WI38 (cell line): ENCODE measurements at regions not wholly inside any gene's neighbourhood (a gene's known extent, or its start where the extent isn't known, plus 50 kb on each side); places are given as distances from the start of the nearest gene placed in this dataset.

Source experiments
- H3K4me3 ChIP-seq: 2 replicates; pipeline ENCODE4 v1.5.1; 2011; ENCODE audit warnings: low read depth, mild to moderate bottlenecking, control low read depth, low read length
- CTCF ChIP-seq: IDR thresholded peaks from 2 replicates; pipeline ENCODE4 v1.5.1; 2012; ENCODE audit warnings: low read depth, mild to moderate bottlenecking, control low read depth, low read length

GRCh38 chr10:91146146-91146545 is 74.3 kb upstream of the PCGF5 start:
- H3K4me3 ChIP-seq, result no peak overlapping the region
- no peak for TF ChIP-seq CTCF

DNA sequence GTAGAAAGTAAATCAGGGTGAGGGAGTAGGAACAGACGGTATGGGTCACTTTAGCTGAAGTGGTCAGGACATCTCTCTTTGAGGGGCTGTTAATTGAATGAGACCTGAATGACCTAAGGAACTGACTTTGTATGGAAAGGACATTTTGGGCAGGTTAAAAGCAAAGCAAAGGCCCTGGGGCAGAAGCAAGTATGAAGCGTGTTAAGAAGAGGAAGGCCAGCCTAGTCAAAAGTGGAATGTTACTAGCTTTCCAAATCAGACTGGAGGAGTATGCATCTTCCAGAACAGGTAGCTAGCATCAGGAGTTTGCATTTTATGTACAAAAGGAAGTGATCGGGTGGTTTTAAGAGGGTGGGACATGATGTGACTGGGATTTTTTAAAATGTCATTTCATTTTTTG is 70.9 kb upstream of the PCGF5 start:
- no peak overlapping the region for H3K4me3 ChIP-seq
- no peak for TF ChIP-seq CTCF

DNA sequence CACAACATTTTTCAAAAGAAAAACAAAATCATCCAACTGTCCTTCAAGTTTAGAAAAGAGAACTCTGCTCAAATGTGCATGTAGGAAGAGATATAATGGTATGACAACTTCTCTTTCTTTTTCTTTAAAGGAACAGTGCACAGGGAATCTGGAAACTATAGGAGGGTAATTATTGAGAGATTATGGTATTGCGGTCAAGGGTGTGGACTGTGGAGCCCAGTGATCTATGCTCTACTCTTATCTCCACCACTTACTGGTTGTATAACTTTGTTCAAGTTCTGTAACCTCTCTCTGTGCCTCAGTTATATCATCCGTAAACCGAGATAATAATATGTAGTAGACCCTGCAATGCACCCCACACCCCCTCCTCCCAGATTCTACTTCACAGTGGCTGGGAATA is 69.8 kb upstream of the PCGF5 start:
- TF ChIP-seq CTCF, result no peak

DNA sequence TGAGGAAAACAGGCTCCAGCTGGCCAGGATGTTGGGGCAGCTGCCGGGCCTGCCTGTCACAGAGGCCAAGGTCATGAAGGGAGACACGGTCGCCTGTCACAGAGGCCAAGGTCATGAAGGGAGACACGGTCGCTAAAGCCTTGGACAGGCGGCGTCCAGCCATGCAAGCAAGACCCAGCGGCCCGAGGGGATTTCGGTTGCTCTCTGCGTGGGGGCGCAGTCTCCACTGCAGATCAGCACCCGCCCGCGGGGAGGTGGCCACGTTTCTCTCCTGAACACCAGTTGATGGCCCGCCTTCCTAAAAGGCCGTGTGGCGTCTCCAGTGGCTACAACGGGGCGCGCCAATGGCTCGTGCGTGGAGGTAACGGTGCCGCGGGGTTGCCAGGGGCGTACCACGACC is 67.0 kb upstream of the PCGF5 start:
- no peak for TF ChIP-seq CTCF
- no peak overlapping the region for H3K4me3 ChIP-seq

More for the DNA sequence above, 69.8 kb upstream of the PCGF5 start:
- H3K4me3 ChIP-seq, result no peak overlapping the region

DNA sequence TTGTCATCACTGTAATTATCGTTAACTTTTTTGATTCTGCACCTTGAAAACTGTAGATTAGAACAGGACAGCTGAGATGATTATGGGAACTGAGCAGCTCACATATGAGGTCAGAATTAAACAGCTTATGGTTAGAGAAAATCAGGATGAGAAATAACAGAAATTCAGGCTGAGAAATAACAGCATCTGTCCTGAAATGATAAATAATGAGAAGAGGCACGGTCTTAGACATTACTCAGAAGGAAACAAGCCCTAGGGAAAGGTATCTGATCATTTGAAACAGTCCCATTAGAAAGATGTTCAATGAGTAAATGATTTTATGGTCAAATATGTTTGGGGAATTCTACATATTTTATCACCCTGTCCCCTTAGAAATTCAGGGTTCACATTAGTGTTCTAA is 65.6 kb upstream of the PCGF5 start:
- TF ChIP-seq CTCF, result no peak
- no peak overlapping the region for H3K4me3 ChIP-seq

GRCh38 chr10:91156196-91156595 is 64.3 kb upstream of the PCGF5 start:
- TF ChIP-seq CTCF, result no peak

DNA sequence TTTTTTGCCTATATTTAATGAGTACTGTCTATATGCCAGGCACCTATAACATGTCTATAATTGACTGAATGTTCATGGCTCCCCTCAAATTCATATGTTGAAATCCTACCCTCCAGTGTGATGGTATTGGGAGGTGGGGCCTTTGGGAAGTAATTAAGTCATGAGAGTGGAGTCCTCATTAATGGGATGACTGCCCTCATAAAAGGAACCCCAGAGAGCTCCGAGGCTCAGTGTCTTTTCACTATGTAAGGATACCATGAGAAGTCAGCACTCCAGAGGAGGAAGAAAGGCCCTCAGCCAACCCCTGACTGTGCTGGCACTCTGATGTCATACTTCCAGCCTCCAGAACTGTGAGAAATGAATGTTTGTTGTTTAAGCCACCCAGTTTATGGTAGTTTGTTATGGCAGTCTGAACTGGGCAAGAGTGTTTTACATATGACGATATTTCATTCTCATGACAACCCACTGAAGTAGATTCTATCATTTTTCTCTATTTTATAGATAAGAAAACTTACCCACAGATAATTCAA is 61.1 kb upstream of the PCGF5 start:
- no peak overlapping the region for H3K4me3 ChIP-seq
- TF ChIP-seq CTCF, result no peak

More at GRCh38 chr10:91156196-91156595, 64.3 kb upstream of the PCGF5 start:
- no peak overlapping the region for H3K4me3 ChIP-seq
